Sigmoid colon (tissue), 6 donors: ENCODE measurements at regions not wholly inside any gene's neighbourhood (a gene's known extent, or its start where the extent isn't known, plus 50 kb on each side); places are given as distances from the start of the nearest gene placed in this dataset.

ENCODE experiments used
- DNase-seq: peaks from one replicate; pipeline ENCODE4 v3.0.0-alpha.2; 2019
- H3K27ac ChIP-seq, 4 donors: fragments of 200-600 bp; sonication (generic); one replicate each; pipeline ENCODE4 v1.5.1; 2016 to 2019; ENCODE audit warnings: mild to moderate bottlenecking in 1 of 4
- H3K27me3 ChIP-seq, 3 donors: fragments of 200-600 bp; sonication (generic); one replicate each; pipeline ENCODE4 v1.5.1; 2019; ENCODE audit warnings: mild to moderate bottlenecking in 1 of 3
- H3K36me3 ChIP-seq, 4 donors: fragments of 200-600 bp; sonication (generic); one replicate each; pipeline ENCODE4 v1.5.1; 2016 to 2019
- H3K4me1 ChIP-seq, 4 donors: fragments of 200-600 bp; sonication (generic); one replicate each; pipeline ENCODE4 v1.5.1; 2017 to 2019
- H3K4me3 ChIP-seq, 4 donors: fragments of 200-600 bp; sonication (generic); one replicate each; pipeline ENCODE4 v1.5.1; 2017 to 2019; ENCODE audit warnings: mild to moderate bottlenecking in 2 of 4, moderate library complexity in 1 of 4
- H3K9me3 ChIP-seq, 4 donors: fragments of 200-600 bp in 3 of 4; sonication (generic) in 3 of 4; one replicate each; pipeline versions ENCODE4 v1.5.1 to v1.6.1; 2013 to 2019
- EP300 ChIP-seq, 4 donors: sonication (generic); formaldehyde crosslinking; IDR thresholded peaks; one replicate each; pipeline ENCODE4 v1.6.1; 2017; ENCODE audit warnings: antibody characterized with exemption in 4 of 4
- POLR2A ChIP-seq, 2 donors: fragments of 450-650 bp; IDR thresholded peaks; one replicate each; pipeline ENCODE4 v1.6.1; 2016; ENCODE audit warnings: antibody characterized with exemption in 2 of 2, mild to moderate bottlenecking in 2 of 2, moderate library complexity in 2 of 2
- POLR2AphosphoS5 ChIP-seq, 4 donors: sonication (generic); formaldehyde crosslinking; IDR thresholded peaks; one replicate each; pipeline ENCODE4 v1.6.1; 2017; ENCODE audit warnings: antibody characterized with exemption in 4 of 4
- WGBS, 2 donors: extraction: QIAGEN DNeasy Blood & Tissue Kit; methylation state at CpG; one replicate each; pipeline ENCODE4 v1.1.7; 2013; 5-methylcytosine and 5-hydroxymethylcytosine counted together
- intact Hi-C: fragments of 100-400 bp; cut with DNase I; formaldehyde crosslinking; loops from one replicate; pipeline ENCODE4 v1.15.1; 2023
- TF ChIP-seq, protein P1 (sequence below), 4 experiments: fragments of 450-650 bp in 3 of 4; fragments of 200-600 bp in 1 of 4; IDR thresholded peaks; one replicate each; pipeline ENCODE4 v1.5.1; 2016 to 2019; ENCODE audit warnings: antibody characterized with exemption in 4 of 4, mild to moderate bottlenecking in 3 of 4, moderate library complexity in 2 of 4
- donor health status: healthy with polysubstance abuse.
- donor health status: healthy.

DNA sequence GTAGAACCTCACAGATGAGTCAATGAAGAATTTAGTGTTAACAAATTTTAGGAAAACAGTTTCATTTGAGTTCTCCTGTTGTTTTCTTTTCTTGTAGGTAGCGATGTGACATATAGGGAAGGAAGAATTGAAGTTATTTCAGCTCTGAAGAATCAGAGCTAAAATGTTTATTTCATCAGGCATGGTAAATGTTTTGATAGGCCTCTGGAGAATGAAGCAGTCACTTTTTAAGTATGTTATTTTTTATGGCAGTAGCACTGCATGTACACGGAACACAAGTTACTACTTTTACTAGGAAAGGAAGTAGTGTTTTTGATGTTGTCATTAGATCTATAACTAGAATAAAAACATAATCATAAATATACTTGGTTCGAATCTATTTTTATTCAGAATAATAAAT is 1357.3 kb upstream of the CITED2 start:
- H3K36me3 ChIP-seq = no peaks in the 10 kb centered on the region
- H3K4me1 ChIP-seq = peaks cover 0 to 14% (median 7%) of the 10 kb centered on the region in 4 donors
- no peak overlapping the region for H3K4me3 ChIP-seq
- TF ChIP-seq EP300 (IDR thresholded peaks at IDR 0.05) (no peak), POLR2AphosphoS5 (IDR thresholded peaks at IDR 0.05) (no peak), POLR2A (IDR thresholded peaks at IDR 0.05) (no peak)
- TF ChIP-seq, protein P1, sequence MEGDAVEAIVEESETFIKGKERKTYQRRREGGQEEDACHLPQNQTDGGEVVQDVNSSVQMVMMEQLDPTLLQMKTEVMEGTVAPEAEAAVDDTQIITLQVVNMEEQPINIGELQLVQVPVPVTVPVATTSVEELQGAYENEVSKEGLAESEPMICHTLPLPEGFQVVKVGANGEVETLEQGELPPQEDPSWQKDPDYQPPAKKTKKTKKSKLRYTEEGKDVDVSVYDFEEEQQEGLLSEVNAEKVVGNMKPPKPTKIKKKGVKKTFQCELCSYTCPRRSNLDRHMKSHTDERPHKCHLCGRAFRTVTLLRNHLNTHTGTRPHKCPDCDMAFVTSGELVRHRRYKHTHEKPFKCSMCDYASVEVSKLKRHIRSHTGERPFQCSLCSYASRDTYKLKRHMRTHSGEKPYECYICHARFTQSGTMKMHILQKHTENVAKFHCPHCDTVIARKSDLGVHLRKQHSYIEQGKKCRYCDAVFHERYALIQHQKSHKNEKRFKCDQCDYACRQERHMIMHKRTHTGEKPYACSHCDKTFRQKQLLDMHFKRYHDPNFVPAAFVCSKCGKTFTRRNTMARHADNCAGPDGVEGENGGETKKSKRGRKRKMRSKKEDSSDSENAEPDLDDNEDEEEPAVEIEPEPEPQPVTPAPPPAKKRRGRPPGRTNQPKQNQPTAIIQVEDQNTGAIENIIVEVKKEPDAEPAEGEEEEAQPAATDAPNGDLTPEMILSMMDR (IDR thresholded peaks at IDR 0.05) = no peak
- H3K9me3 ChIP-seq = no peaks in the 10 kb centered on the region
- no peak overlapping the region for H3K27ac ChIP-seq
- WGBS, 2 donors = 71 to 79% methylated on average over 3 of the region's 3 CpGs
- H3K27me3 ChIP-seq = no peaks in the 10 kb centered on the region
- no peak for DNase-seq
- intact Hi-C loops = no loop called here

DNA sequence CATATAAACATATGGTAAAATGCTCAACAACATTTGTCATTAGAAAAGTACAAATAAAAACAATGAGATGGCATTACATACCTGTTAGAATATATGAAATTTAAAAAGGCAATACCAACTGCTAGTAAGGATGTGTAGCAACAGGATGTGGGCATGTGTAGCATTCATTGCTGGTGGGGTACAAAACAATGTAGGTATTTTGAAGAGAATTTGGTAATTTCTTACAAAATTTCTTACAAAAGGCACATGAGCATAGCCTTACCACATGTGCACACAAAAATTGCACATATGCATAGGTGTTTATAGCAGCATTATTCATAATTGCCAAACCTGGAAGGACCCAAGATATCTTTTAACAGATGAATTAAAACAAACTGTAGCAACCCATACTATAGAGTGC is 1355.1 kb upstream of the CITED2 start:
- H3K36me3 ChIP-seq = no peaks in the 10 kb centered on the region
- H3K27me3 ChIP-seq = no peaks in the 10 kb centered on the region
- H3K27ac ChIP-seq = no peak overlapping the region
- no peak for DNase-seq
- no peak overlapping the region for H3K4me3 ChIP-seq
- intact Hi-C loops = no loop called here
- H3K4me1 ChIP-seq = peaks cover 0 to 14% (median 7%) of the 10 kb centered on the region in 4 donors
- no peak for TF ChIP-seq POLR2AphosphoS5 (IDR thresholded peaks at IDR 0.05)
- TF ChIP-seq, protein P1 (IDR thresholded peaks at IDR 0.05) = no peak
- no peak for TF ChIP-seq POLR2A (IDR thresholded peaks at IDR 0.05)
- TF ChIP-seq EP300 (IDR thresholded peaks at IDR 0.05) = no peak
- H3K9me3 ChIP-seq = no peaks in the 10 kb centered on the region

GRCh38 chr6:140718021-140718420 is 1343.6 kb upstream of the CITED2 start:
- no peak for DNase-seq
- Histone ChIP-seq H3K27ac (no peak overlapping the region), H3K4me1 (no peaks in the 10 kb centered on the region), H3K27me3 (no peaks in the 10 kb centered on the region), H3K36me3 (no peaks in the 10 kb centered on the region), H3K4me3 (no peak overlapping the region), H3K9me3 (peaks cover 0 to 3% (median 0%) of the 10 kb centered on the region in 4 donors)
- TF ChIP-seq POLR2AphosphoS5 (IDR thresholded peaks at IDR 0.05) = no peak
- TF ChIP-seq, protein P1 (IDR thresholded peaks at IDR 0.05) = no peak
- intact Hi-C loops = no loop called here

DNA sequence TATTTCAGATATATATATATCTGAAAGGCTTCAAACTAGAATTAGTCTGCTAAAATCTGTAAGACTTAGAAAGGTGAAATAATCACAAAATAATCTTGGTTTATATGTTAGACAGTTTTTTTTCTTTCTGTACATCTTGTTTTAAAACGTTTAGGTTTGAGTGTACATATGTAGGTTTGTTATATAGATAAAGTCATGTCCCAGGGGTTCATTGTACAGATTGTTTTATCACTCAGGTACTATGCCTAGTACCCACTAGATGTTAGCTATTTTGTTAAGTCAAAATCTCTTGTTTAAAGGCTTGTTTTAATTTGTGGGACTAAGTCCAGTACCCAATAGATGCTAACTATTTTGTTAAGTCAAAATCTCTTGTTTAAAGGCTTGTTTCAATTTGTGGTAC is 1339.0 kb upstream of the CITED2 start:
- 29 to 67% methylated on average over 1 of the region's 1 CpG for WGBS, 2 donors
- Histone ChIP-seq H3K36me3 (no peaks in the 10 kb centered on the region), H3K27me3 (no peaks in the 10 kb centered on the region), H3K4me3 (no peak overlapping the region), H3K9me3 (peaks cover 0 to 4% (median 1%) of the 10 kb centered on the region in 4 donors), H3K4me1 (no peaks in the 10 kb centered on the region), H3K27ac (no peak overlapping the region)
- no peak for DNase-seq
- no peak for TF ChIP-seq EP300 (IDR thresholded peaks at IDR 0.05)
- TF ChIP-seq POLR2A (IDR thresholded peaks at IDR 0.05) = no peak
- TF ChIP-seq, protein P1 (IDR thresholded peaks at IDR 0.05) = no peak
- TF ChIP-seq POLR2AphosphoS5 (IDR thresholded peaks at IDR 0.05) = no peak
- intact Hi-C loops = no loop called here

DNA sequence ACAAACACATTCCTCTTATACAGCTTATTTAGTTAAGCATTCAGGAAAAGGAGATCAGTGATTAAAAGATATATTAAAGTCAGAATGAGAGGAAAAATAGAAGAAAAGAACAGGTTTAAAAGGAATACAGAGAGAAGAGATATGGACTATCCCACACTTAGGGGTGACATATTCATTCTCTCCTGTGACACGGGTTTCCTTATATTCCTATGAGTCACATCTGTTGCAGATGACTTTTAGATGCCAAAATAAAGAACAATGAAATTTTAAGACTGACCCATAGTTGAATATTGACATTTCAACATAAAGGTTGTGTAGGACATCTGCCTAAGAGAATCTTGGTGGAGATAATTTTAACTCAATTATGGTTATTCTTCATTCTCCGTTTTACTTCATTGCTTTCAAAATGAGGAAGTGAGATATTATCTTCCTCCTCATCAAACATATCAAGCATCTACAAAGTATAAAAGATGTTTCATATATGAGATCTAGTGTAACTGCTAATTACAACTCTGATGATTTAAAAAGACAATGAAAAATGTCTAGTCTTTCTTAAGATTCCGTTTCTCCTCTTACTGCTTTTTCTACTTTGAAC is 1336.7 kb upstream of the CITED2 start:
- no peak overlapping the region for H3K27ac ChIP-seq
- no peaks in the 10 kb centered on the region for H3K4me1 ChIP-seq
- TF ChIP-seq POLR2A (IDR thresholded peaks at IDR 0.05) (no peak), POLR2AphosphoS5 (IDR thresholded peaks at IDR 0.05) (no peak), EP300 (IDR thresholded peaks at IDR 0.05) (no peak)
- TF ChIP-seq, protein P1 (IDR thresholded peaks at IDR 0.05) = no peak
- no peaks in the 10 kb centered on the region for H3K27me3 ChIP-seq
- no peak for DNase-seq
- intact Hi-C loops = no loop called here
- 41 to 47% methylated on average over 3 of the region's 3 CpGs for WGBS, 2 donors
- H3K9me3 ChIP-seq = peaks cover 0 to 4% (median 1%) of the 10 kb centered on the region in 4 donors
- H3K36me3 ChIP-seq = no peaks in the 10 kb centered on the region
- H3K4me3 ChIP-seq = no peak overlapping the region
